Fibroblast of the aortic adventitia (primary cell): ENCODE measurements at regions not wholly inside any gene's neighbourhood (a gene's known extent, or its start where the extent isn't known, plus 50 kb on each side); places are given as distances from the start of the nearest gene placed in this dataset.

ENCODE experiments used
- DNase-seq: peaks from one replicate; pipeline ENCODE4 v3.0.0-alpha.2; 2010; ENCODE audit warnings: low read depth
- H3K4me3 ChIP-seq: 2 replicates; pipeline ENCODE4 v1.5.1; 2011; ENCODE audit warnings: low read depth, mild to moderate bottlenecking, control low read depth, low read length, moderate library complexity
- TF ChIP-seq, protein P1 (sequence below): IDR thresholded peaks from 2 replicates; pipeline ENCODE4 v1.5.1; 2011; ENCODE audit warnings: mild to moderate bottlenecking, low read length, control low read depth, inconsistent platforms; ENCODE audit not compliant: insufficient read depth

DNA sequence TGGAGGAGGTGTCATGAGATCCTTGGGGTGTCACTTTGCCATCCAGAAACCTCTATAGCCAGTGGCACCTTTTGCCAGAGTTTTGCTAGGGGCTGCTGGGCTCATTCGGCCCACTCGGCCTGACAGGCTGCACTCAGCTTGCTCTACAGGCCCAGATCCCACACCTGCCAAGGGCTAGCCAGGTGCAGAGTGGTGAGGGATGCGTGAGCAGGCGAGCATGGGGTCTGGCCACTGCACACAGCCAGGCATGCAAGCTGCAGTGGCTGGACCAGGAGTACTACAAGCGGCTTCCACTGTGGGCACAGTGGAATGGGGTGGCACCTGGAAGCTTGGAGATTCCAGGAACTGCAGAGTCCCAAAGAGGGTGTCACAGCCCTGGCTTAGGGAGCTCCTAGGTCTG lies 372.7 kb downstream of the CHSY3 start:
- TF ChIP-seq, protein P1, sequence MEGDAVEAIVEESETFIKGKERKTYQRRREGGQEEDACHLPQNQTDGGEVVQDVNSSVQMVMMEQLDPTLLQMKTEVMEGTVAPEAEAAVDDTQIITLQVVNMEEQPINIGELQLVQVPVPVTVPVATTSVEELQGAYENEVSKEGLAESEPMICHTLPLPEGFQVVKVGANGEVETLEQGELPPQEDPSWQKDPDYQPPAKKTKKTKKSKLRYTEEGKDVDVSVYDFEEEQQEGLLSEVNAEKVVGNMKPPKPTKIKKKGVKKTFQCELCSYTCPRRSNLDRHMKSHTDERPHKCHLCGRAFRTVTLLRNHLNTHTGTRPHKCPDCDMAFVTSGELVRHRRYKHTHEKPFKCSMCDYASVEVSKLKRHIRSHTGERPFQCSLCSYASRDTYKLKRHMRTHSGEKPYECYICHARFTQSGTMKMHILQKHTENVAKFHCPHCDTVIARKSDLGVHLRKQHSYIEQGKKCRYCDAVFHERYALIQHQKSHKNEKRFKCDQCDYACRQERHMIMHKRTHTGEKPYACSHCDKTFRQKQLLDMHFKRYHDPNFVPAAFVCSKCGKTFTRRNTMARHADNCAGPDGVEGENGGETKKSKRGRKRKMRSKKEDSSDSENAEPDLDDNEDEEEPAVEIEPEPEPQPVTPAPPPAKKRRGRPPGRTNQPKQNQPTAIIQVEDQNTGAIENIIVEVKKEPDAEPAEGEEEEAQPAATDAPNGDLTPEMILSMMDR, result no peak

DNA sequence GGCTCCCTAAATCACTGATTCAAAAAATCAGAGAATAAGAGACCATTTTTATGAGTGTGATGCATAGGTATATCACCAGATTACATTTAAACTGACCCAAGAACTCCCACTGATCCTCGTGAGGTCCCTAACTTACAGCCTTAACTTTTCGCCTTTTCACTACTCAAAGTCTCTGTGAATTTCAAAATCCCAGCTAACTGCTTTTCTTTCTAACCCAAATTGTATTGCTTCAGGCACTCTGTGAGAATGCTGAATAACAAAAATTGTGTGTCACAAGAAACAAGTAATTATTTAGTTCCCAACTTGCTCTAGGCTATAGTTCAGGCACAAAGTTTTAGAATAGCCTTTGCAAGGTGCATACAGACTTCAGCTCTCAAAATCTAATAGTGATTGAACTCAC lies 368.6 kb downstream of the CHSY3 start:
- TF ChIP-seq, protein P1, result no peak
- no peak for DNase-seq
- H3K4me3 ChIP-seq, result no peak overlapping the region

More for the DNA sequence above, 372.7 kb downstream of the CHSY3 start:
- H3K4me3 ChIP-seq, result no peak overlapping the region
- no peak for DNase-seq

DNA sequence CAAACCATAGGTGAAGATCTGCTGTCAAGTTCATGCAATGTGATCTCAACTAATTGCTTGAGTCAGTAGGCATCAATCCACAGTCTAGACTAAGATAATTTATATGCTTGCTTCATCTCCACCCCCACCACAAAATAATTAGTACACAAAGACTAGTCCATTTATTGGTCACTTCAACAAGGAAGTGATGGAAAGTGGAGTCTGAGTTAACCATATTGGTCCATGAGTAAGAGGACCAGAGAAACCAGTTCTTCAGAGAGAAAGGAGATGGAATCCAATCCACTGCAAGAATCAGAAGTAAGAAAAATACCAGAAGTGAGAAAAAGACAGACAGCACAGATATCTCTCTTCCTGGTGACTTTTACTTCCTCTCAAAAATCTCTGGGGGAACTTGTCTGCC lies 366.5 kb downstream of the CHSY3 start:
- TF ChIP-seq, protein P1, result no peak
- no peak for DNase-seq
- H3K4me3 ChIP-seq, result no peak overlapping the region

DNA sequence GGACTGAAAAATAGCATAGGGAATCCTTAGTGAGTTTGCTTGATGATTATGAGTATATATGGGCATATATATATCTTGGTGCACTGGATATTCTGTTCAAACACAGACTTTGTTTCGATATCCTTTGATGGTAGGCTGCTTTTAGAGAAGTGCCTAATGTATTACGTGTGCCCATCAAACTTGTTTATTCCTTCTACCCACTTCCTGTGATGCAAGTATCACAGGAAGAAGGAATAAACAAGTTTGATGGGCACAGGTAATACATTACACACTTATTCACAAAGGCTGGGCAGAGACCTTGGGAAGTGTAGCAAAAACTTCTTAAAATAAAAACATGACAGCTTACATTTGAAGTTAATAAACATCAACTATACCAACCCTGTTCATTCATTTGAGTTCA lies 364.2 kb downstream of the CHSY3 start:
- TF ChIP-seq, protein P1, result no peak
- no peak overlapping the region for H3K4me3 ChIP-seq
- no peak for DNase-seq

DNA sequence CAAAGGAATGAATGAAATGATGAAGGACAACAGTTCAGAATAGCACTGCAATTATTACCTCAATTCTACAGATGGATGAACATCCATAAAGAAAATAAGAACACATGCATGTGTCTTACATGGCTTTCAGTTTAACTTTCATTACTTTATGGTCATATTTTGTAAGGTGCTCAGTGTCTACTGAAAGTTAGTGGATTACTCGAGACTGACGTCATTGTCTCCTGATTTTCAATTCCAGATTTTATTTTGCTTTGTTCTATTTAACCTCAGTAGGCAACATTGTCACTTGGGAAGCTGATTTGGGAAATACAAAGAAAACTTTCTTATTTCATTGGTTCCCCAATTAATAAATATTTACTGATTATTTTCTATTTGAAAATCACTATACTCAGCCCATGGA lies 363.7 kb downstream of the CHSY3 start:
- DNase-seq, result no peak
- no peak overlapping the region for H3K4me3 ChIP-seq
- TF ChIP-seq, protein P1, result no peak

DNA sequence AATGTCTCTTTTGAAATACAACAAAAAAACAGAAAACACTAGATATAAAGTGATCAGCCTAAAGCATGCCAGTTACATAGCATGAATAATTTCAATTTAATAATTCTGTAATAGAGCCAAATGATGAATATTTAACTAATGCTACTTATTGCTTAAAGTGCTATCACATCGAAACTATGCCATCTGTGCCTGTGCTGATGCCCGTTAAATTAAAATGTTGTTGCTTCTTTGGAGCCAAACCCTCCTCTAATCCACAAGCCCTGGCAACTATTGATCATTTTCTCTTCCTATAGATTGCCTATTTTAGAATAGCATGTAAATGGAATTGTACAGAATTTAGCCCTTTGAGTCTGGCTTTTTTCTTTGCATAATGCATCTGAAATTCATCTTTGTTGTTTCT lies 356.2 kb downstream of the CHSY3 start:
- H3K4me3 ChIP-seq, result no peak overlapping the region
- TF ChIP-seq, protein P1, result no peak

DNA sequence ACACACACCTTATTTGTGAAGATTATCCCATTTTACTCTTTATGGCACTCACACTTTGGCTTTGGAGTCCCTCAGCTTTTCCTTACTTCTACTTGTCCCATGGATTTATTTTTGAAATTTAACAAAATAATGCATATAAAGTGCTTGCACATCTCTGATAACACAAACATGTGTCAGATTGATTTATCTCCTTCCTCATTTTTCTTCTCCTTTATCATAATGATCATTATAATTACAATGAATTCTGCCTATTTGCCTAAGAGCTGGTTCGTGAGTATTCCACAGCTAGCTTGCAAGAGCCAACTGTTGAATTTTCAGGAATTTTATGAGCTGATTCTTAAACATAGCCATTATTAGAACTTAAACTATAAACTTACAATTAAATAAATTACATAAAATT lies 347.7 kb downstream of the CHSY3 start:
- no peak overlapping the region for H3K4me3 ChIP-seq
- DNase-seq, result no peak

More for the DNA sequence above, 356.2 kb downstream of the CHSY3 start:
- no peak for DNase-seq

More for the DNA sequence above, 347.7 kb downstream of the CHSY3 start:
- TF ChIP-seq, protein P1, result no peak
